Mesendoderm (in vitro differentiated cells): ENCODE measurements at regions not wholly inside any gene's neighbourhood (a gene's known extent, or its start where the extent isn't known, plus 50 kb on each side); places are given as distances from the start of the nearest gene placed in this dataset.

ENCODE experiments used
- DNase-seq: peaks from one replicate; pipeline ENCODE4 v3.0.0; 2013
- H2AK5ac ChIP-seq: 2 replicates; pipeline ENCODE4 v1.6.1; 2013; ENCODE audit warnings: low read length, inconsistent platforms
- H2BK120ac ChIP-seq: 2 replicates; pipeline ENCODE4 v1.6.1; 2013; ENCODE audit warnings: low read depth, mild to moderate bottlenecking, low read length, moderate library complexity, mixed read lengths
- H2BK15ac ChIP-seq: replicated peaks from 2 replicates; pipeline ENCODE4 v1.6.1; 2013; ENCODE audit warnings: low read depth, mild to moderate bottlenecking, moderate library complexity
- H2BK5ac ChIP-seq: 2 replicates; pipeline ENCODE4 v1.6.1; 2013; ENCODE audit warnings: low read length, inconsistent platforms
- H3K18ac ChIP-seq: 2 replicates; pipeline ENCODE4 v1.6.1; 2013; ENCODE audit warnings: mild to moderate bottlenecking, low read length, mixed read lengths
- H3K23ac ChIP-seq: one replicate; pipeline ENCODE4 v1.6.1; 2013; ENCODE audit warnings: low read length
- H3K27ac ChIP-seq: 2 replicates; pipeline ENCODE4 v1.5.1; 2013; ENCODE audit warnings: low read depth, mild to moderate bottlenecking, inconsistent platforms, low read length, moderate library complexity
- H3K27me3 ChIP-seq: 2 replicates; pipeline ENCODE4 v1.6.1; 2013; ENCODE audit warnings: low read length, control low read depth, mild to moderate bottlenecking, inconsistent platforms; ENCODE audit not compliant: insufficient read depth, poor library complexity
- H3K36me3 ChIP-seq: 2 replicates; pipeline ENCODE4 v1.6.1; 2013; ENCODE audit warnings: low read length, inconsistent platforms; ENCODE audit not compliant: control insufficient read depth, insufficient read depth
- H3K4ac ChIP-seq: one replicate; pipeline ENCODE4 v1.6.1; 2013; ENCODE audit warnings: low read depth, mild to moderate bottlenecking, low read length, moderate library complexity
- H3K4me1 ChIP-seq: 2 replicates; pipeline ENCODE4 v1.6.1; 2013; ENCODE audit warnings: low read depth, low read length, inconsistent platforms; ENCODE audit not compliant: control insufficient read depth
- H3K4me2 ChIP-seq: 2 replicates; pipeline ENCODE4 v1.6.1; 2013; ENCODE audit warnings: low read length
- H3K4me3 ChIP-seq: 2 replicates; pipeline ENCODE4 v1.5.1; 2013; ENCODE audit warnings: mild to moderate bottlenecking, low read length
- H3K56ac ChIP-seq: one replicate; pipeline ENCODE4 v1.6.1; 2013; ENCODE audit warnings: low read length
- H3K79me1 ChIP-seq: 2 replicates; pipeline ENCODE4 v1.6.1; 2013; ENCODE audit warnings: low read length, inconsistent platforms
- H3K79me2 ChIP-seq: 2 replicates; pipeline ENCODE4 v1.6.1; 2013; ENCODE audit warnings: mild to moderate bottlenecking, low read length; ENCODE audit not compliant: control insufficient read depth, insufficient read depth
- H3K9ac ChIP-seq: 2 replicates; pipeline ENCODE4 v1.6.1; 2013; ENCODE audit warnings: low read length, inconsistent platforms
- H4K5ac ChIP-seq: one replicate; pipeline ENCODE4 v1.6.1; 2013; ENCODE audit warnings: low read length
- H4K8ac ChIP-seq: one replicate; pipeline ENCODE4 v1.6.1; 2013; ENCODE audit warnings: low read depth, mild to moderate bottlenecking, control low read depth, low read length, moderate library complexity
- WGBS: extraction: QIAGEN DNeasy Blood & Tissue Kit; methylation state at CpG from one replicate; pipeline ENCODE4 v1.1.7; 2013; ENCODE audit warnings: low lambda C conversion rate, missing lambda C conversion rate; ENCODE audit not compliant: insufficient coverage; ENCODE audit errors: extremely low coverage; 5-methylcytosine and 5-hydroxymethylcytosine counted together

DNA sequence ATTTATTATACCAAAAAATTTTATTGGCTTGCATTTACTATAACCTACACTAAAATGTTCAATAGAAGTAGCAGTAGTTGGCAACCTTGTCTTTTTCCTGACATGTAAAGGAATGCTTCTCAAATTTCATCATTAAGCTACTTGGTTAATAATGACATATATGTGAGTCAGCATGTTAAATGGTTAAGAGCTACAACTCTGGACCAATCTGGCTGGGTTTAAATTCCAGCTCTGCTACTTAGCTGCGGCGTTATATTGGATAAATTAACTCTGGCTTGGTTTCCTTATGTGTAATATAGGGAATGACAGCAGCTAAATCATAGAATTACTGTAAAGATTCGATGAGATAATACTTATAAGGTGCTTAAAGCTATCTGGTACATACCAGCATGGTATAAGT lies 53.7 kb upstream of the OTOGL start:
- no peak overlapping the region for H3K4me3 ChIP-seq
- H3K36me3 ChIP-seq = no peaks in the 10 kb centered on the region
- H3K18ac ChIP-seq = no peak overlapping the region
- H4K8ac ChIP-seq = no peak overlapping the region
- H4K5ac ChIP-seq = no peak overlapping the region
- H2AK5ac ChIP-seq = no peak overlapping the region
- H2BK15ac ChIP-seq = no peak overlapping the region
- H3K4ac ChIP-seq = no peak overlapping the region
- no peaks in the 10 kb centered on the region for H3K79me2 ChIP-seq
- H3K4me1 ChIP-seq = no peaks in the 10 kb centered on the region
- no peak overlapping the region for H2BK5ac ChIP-seq
- no peak overlapping the region for H3K4me2 ChIP-seq
- H3K56ac ChIP-seq = no peak overlapping the region
- H3K79me1 ChIP-seq = no peaks in the 10 kb centered on the region
- no peak overlapping the region for H3K23ac ChIP-seq
- no peak overlapping the region for H2BK120ac ChIP-seq
- no peaks in the 10 kb centered on the region for H3K27me3 ChIP-seq
- no CpG with 5 or more reads among the region's 3 CpGs for WGBS
- H3K27ac ChIP-seq = no peak overlapping the region
- no peak overlapping the region for H3K9ac ChIP-seq
- no peak for DNase-seq

DNA sequence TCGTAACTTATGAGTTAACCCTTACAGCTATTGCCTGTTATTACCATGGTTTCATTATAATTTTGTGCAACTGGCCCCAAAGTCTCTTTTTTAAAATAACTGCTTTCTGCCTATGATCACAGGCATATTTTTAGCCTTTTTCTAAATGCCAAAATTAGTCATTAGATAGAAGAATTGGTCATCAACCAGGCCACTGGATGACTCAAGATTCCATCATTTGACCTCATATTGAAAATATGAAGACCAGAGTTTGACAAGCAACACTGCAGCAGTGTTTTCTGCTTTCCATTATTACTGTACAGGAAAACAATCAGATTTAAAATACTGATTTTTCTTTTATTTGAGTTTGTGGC lies 54.7 kb upstream of the OTOGL start:
- H2BK120ac ChIP-seq = no peak overlapping the region
- no peaks in the 10 kb centered on the region for H3K27me3 ChIP-seq
- no peak overlapping the region for H4K8ac ChIP-seq
- no peak overlapping the region for H3K4me3 ChIP-seq
- no peak overlapping the region for H3K23ac ChIP-seq
- no peak overlapping the region for H2BK5ac ChIP-seq
- H3K56ac ChIP-seq = no peak overlapping the region
- no peaks in the 10 kb centered on the region for H3K36me3 ChIP-seq
- no peak overlapping the region for H2BK15ac ChIP-seq
- no CpG with 5 or more reads among the region's 1 CpG for WGBS
- H3K4ac ChIP-seq = no peak overlapping the region
- no peak overlapping the region for H3K18ac ChIP-seq
- H3K79me2 ChIP-seq = no peaks in the 10 kb centered on the region
- DNase-seq = no peak
- no peak overlapping the region for H4K5ac ChIP-seq
- H3K9ac ChIP-seq = no peak overlapping the region
- H2AK5ac ChIP-seq = no peak overlapping the region
- H3K27ac ChIP-seq = no peak overlapping the region
- H3K4me1 ChIP-seq = no peaks in the 10 kb centered on the region
- H3K79me1 ChIP-seq = no peaks in the 10 kb centered on the region
- no peak overlapping the region for H3K4me2 ChIP-seq

DNA sequence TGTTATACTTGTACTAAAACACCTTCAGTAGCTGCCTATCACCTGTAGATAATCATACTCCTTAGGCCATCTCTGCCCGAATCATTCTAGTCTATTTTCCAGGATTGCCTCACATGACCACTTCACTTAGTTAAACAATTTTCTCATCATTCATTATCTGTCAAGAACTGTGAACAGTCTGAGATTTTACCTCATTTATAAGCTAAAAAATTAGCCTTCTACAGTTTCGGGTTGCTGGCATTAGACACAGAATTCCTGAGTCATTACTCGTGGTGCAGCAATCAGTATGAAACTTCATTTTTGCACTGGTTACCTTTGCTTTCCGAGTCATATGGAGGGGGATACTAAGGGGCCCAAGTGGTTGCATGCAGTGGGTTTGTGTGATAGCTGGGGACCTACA lies 57.6 kb upstream of the OTOGL start:
- Histone ChIP-seq H3K4me1 (no peaks in the 10 kb centered on the region), H3K27ac (no peak overlapping the region), H3K9ac (no peak overlapping the region), H3K79me1 (no peaks in the 10 kb centered on the region), H3K4me3 (no peak overlapping the region), H3K79me2 (no peaks in the 10 kb centered on the region), H2BK5ac (no peak overlapping the region), H4K8ac (no peak overlapping the region), H2BK15ac (no peak overlapping the region), H3K4ac (no peak overlapping the region), H2BK120ac (no peak overlapping the region), H2AK5ac (no peak overlapping the region), H3K4me2 (no peak overlapping the region), H3K56ac (no peak overlapping the region), H3K36me3 (no peaks in the 10 kb centered on the region), H3K23ac (no peak overlapping the region), H3K18ac (no peak overlapping the region), H3K27me3 (no peaks in the 10 kb centered on the region), H4K5ac (no peak overlapping the region)
- WGBS = no CpG with 5 or more reads among the region's 4 CpGs
- DNase-seq = no peak

DNA sequence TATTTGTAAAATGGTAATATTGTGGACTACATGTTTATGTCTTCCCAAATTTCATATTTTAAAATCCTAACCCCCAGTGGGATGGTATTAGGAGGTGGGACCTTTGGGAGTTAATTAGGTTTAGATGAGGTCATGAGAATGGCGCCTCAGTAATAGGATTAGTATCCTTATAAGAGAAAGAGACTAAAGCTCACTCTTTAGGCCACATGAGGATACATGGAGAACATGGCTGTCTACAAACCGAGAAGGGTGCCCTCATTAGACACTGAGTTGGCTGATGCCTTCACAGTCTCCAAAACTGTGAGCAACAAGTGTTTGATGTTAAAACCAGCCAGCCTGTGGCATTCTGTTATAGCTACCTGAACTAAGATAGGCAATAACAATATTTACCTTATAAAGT lies 58.3 kb upstream of the OTOGL start:
- no CpG with 5 or more reads among the region's 2 CpGs for WGBS
- H4K5ac ChIP-seq = no peak overlapping the region
- H3K9ac ChIP-seq = no peak overlapping the region
- H3K27ac ChIP-seq = no peak overlapping the region
- H4K8ac ChIP-seq = no peak overlapping the region
- H3K4ac ChIP-seq = no peak overlapping the region
- no peak overlapping the region for H2BK120ac ChIP-seq
- H3K36me3 ChIP-seq = no peaks in the 10 kb centered on the region
- no peaks in the 10 kb centered on the region for H3K27me3 ChIP-seq
- H2BK15ac ChIP-seq = no peak overlapping the region
- H2BK5ac ChIP-seq = no peak overlapping the region
- H3K56ac ChIP-seq = no peak overlapping the region
- H3K4me2 ChIP-seq = no peak overlapping the region
- H3K79me2 ChIP-seq = no peaks in the 10 kb centered on the region
- H2AK5ac ChIP-seq = no peak overlapping the region
- H3K4me3 ChIP-seq = no peak overlapping the region
- DNase-seq = peak; percentile 6
- H3K79me1 ChIP-seq = no peaks in the 10 kb centered on the region
- H3K4me1 ChIP-seq = no peaks in the 10 kb centered on the region
- no peak overlapping the region for H3K18ac ChIP-seq
- H3K23ac ChIP-seq = no peak overlapping the region

DNA sequence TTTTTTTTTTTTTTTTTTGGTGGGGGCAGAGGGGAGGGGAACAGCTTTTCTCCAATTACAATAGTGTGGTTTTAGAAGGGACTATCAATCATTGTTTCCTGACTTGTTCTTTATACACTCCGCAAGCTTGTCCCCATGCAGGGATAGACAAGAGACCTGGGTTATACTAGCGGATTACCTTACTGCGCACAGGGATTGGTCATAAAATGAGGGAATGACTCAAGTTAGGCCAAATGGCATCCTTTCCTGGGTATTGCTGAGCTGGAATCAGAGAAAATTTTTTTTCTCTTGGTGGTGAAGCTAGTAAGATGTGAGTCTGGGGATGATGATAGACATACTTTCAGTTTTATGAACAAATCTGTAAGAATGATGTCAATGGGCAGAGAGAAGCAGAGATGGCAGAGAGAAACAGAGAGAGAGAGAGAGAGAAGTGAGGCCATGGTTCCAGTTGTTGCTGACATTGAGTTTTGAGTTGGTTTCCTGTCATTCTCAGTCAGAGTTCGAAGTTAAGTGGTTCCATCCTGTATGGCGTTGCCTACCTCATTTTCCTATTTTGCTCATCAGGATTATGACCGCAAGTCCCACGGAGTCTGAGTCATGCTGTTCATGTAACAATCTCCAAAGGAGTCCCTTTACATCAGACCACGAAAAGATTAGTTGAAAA lies 59.1 kb upstream of the OTOGL start:
- Histone ChIP-seq H4K5ac (no peak overlapping the region), H3K27ac (no peak overlapping the region), H3K4me3 (no peak overlapping the region), H3K4me2 (no peak overlapping the region), H3K18ac (no peak overlapping the region), H3K4ac (no peak overlapping the region), H3K4me1 (no peaks in the 10 kb centered on the region), H3K79me2 (no peaks in the 10 kb centered on the region), H3K27me3 (no peaks in the 10 kb centered on the region), H3K23ac (no peak overlapping the region), H2BK5ac (no peak overlapping the region), H3K79me1 (no peaks in the 10 kb centered on the region), H3K36me3 (no peaks in the 10 kb centered on the region), H3K56ac (no peak overlapping the region), H2BK120ac (no peak overlapping the region), H2BK15ac (no peak overlapping the region), H4K8ac (no peak overlapping the region), H2AK5ac (no peak overlapping the region), H3K9ac (no peak overlapping the region)
- DNase-seq = no peak
- no CpG with 5 or more reads among the region's 8 CpGs for WGBS

DNA sequence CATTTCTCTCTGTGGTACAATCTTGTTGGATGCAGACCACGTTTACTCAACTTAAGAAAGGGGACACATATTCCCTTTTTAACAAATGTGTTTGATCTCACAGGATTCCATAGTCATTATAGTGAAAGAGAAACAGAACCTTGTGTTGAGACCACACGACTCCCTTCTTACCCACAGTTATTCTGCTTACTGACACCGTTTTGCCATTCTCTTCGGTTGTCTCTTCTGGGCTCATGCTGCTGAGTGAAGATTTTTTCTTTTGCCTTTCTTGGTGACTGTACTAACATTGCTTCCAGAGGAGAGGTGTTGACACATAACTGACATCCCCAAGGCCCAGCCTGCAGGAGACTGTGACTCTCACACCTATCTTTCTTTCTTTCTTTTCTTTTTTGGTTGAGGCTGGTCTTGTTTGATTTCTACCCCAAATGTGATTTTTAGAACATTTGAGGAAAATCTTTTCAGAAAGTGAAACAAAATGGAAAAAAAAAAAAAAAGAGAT lies 61.2 kb upstream of the OTOGL start:
- Histone ChIP-seq H2BK5ac (no peak overlapping the region), H3K79me2 (no peaks in the 10 kb centered on the region), H3K27ac (no peak overlapping the region), H3K4ac (no peak overlapping the region), H3K4me2 (no peak overlapping the region), H3K18ac (no peak overlapping the region), H2BK120ac (no peak overlapping the region), H3K36me3 (no peaks in the 10 kb centered on the region), H3K23ac (no peak overlapping the region), H4K8ac (no peak overlapping the region), H3K56ac (no peak overlapping the region), H3K9ac (no peak overlapping the region), H3K79me1 (no peaks in the 10 kb centered on the region), H4K5ac (no peak overlapping the region), H3K4me1 (no peaks in the 10 kb centered on the region), H3K27me3 (no peaks in the 10 kb centered on the region), H2BK15ac (no peak overlapping the region), H2AK5ac (no peak overlapping the region), H3K4me3 (no peak overlapping the region)
- WGBS = no CpG with 5 or more reads among the region's 4 CpGs
- no peak for DNase-seq
